ENCODE measurements at regions not wholly inside any gene's neighbourhood (a gene's known extent, or its start where the extent isn't known, plus 50 kb on each side); places are given as distances from the start of the nearest gene placed in this dataset.
"Not testable (repeated sequence)": the region's sequence is repeated elsewhere in the genome, so short reads cannot be mapped to it uniquely, and the experiment has no call there.

DNA sequence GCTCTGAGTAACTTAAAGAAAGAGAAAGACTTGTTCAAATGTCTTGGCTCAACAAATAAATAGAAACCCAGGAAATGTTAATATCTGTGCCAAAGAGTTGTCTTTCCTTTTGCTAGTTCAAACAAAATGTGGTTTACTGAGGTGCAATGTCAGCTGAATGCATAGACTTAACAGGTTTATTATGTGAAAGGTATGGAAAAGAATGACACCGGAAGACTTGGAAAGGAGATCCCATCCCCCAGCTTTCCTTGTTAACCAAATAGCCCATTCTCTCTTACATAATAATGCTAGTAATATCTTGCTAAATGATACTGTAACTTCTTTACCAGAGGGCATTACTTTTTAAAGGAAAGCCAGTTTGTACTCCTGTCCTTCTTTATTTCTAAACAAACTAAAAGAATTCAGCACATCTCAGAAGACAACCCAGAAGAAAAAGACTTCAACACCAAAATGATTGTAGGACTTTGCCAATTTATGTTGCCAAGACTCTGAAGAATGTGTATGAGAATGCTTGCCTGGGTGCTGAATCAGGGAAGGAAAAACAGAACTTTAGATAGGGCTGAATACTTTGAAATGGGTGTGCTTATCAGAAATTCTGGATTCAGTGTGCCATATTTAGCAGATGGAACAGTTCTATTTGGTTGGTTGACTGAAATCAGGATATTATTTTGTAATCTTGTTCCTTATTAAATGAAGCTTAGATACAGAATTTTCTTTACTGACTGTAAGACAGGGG lies 344.1 kb downstream of the TMEM38B start:
- DNase-seq (ENCODE audit: low read depth in 2 of 3, low spot score in 2 of 3) = no peak

DNA sequence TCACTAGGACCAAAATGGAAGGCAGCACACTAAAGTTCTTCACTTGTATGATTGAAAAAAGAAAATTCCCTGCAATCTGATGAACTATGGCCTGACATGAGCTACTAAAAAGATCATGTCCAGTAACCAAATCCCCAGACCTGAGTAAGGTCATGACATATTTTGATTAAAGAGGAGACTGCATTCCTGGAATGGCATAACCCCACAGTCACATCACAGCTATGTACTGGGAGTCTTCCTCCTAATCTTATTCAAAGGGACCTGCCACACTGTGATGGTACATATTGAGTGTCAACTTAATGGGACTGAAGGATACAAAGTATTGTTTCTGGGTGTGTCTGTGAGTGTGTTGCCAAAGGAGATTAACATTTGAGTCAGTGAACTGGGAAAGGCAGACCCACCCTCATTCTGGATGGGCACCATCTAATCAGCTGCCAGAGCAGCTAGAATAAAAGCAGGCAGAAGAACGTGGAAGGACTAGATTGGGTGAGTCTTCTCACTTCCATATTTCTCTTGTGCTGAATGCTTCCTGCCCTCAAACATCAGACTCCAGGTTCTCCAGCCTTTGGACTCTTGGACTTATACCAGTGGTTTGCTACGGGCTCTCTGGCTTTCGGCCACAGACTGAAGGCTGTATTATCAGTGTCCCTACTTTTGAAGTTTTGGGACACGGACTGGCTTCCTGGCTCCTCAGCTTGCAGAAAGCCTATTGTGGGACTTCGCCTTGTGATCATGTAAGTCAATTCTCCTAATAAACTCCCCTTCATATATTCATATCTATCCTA lies 345.0 kb downstream of the TMEM38B start:
- DNase-seq (ENCODE audit: low read depth in 2 of 3, low spot score in 2 of 3) = no peak

DNA sequence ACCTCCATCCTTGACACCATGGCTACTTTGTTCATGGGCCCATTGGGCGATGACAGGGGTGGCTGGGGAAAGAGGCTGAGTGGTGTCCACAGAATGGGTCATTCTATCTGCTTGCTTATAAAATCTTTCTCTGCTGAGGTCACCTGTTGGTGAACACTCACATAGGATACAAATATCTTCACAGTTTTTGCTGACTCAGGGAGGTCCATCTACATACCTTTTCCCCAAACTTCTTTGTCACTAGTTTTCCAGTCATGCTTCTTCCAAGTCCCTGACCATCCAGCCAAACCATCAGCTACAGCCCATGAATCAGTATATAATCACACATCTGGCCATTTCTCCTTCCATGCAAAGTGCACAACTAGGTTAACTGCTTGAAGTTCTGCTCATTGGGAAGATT lies 347.6 kb downstream of the TMEM38B start:
- not testable (repeated sequence) for DNase-seq (ENCODE audit: low read depth in 2 of 3, low spot score in 2 of 3)

DNA sequence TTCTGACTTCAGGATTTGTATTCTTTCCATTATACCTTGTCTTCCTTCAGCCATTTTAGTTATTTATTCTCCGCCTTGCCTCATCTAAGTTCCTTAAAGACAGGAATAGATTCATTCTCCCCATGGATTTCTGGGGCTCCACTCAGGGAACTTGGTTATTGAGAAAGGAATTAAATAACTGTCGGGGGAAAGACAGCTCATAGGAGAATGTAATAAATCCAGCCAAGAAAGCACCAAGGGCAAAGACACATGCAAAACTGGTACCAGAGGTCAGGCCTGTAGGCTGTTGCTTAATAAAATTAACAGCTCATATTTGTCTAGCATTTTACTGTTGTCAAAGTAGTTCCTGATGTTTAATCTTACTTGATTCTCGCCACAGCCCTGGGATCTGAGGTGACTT lies 357.2 kb downstream of the TMEM38B start:
- no peak for DNase-seq (ENCODE audit: low read depth in 2 of 3, low spot score in 2 of 3)

DNA sequence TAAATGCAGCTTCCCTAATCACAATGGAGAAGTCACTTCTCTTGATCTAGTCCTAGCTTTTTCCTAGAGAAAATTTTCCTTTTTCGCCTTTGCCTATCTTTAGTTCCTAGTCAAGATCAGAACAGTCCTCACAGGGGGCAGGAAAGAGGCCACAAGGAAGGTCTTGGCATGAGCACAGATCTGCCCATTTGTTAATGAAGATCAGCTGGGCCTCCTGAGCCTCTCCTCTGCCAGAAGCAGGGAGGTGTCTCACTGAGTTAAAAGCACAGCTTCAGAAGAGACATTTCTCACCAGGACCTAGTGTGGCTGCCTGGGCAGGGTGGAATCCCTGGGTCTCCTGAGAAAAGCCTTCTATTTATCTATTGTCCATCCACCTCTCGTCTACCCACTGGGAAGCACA lies 357.8 kb downstream of the TMEM38B start:
- DNase-seq (ENCODE audit: low read depth in 2 of 3, low spot score in 2 of 3) = no peak

DNA sequence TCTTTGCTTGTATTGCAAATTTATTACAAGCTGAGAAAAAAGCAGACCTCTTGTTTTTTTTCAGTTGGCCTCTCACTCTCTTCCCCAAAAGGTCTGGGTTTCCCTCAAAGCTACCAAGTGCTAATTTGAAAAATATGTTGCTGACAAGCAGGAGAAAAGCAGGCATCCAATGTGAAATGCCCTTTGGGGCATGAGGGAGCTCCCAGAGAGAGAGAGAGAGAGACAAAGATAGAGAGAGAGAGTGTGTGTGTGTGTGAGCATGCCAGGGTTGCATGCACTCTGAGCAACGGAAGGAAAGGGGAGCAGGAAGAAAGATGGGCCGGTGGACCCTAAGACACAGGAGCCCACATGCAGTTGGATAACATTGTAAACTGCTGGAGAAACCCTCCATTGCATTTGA lies 358.4 kb downstream of the TMEM38B start:
- DNase-seq (ENCODE audit: low read depth in 2 of 3, low spot score in 2 of 3) = no peak

DNA sequence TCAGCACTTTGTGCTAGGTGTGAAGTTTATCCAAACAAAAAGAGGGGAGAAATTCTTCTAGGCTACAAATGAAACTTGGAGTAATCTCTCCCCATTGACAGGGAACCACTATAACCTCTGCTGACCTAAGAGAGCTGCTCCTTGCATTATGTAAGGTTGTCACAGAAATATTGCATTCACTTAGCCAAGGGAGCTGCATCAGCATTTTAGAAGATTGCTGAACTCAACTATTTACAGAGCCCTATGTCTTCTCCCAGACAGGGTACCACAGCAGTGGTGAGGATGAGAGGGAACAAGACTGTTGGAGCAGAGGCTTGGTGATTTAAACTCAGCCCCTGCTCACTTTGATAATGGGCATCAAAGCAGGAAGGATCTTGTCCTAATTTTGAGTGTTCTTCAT lies 362.0 kb downstream of the TMEM38B start:
- no peak for DNase-seq (ENCODE audit: low read depth in 2 of 3, low spot score in 2 of 3)

DNA sequence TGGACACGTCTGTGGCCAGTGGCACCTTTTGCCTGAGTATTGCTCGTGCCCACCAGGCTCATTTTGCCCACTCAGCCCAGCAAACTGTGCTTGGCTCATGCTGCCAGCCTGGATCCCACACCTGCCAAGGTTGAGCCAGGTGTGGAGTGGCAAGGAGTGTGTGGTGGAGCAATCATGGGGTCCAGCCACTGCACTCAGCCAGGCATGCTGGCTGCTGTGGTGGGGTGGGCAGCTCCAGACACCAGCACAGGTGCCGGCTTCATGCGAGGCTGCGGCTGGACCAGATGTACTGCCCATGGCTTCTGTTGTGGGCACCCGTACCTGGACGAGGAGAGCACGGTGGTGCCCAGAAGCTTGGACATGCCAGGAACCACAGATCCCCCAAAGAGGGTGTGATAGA lies 364.1 kb downstream of the TMEM38B start:
- no peak for DNase-seq (ENCODE audit: low read depth in 2 of 3, low spot score in 2 of 3)

DNA sequence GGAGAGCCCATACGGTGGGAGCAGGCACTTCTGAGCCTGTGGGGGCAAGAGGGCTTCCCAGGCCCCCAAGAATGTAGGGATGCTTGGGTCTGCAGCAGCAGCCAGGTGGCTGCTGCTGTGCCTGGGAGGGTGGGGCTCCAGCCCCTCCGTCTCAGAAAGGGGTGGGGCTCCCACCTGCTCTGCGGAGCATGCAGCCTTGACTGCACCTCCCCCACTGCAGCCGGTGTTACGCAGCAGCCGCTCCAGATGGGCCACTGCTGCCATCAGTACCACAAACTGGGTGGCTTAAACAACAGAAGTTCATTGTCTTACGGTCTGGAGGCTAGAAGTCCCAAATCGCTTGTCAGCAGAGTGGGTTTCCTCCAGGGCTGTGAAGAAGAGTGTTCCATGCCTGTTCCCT lies 365.5 kb downstream of the TMEM38B start:
- no peak for DNase-seq (ENCODE audit: low read depth in 2 of 3, low spot score in 2 of 3)

DNA sequence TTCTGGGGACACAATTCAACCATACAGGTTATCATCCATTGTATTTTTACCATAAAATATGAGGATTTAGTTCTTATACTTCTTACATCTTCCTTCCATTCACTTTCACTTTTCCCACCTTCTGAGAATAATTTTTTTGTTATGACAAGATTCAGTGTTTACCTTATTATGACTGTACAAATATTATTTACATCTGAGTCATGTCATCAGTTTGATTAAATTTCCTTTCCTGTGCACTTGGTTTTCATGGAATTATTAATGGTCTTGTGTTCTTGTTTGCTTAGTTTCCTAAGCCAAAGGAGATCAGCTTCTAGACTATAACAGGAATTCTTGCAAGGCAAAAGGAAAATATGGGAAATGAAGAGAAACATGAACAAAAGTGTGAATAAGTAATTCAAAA lies 366.5 kb downstream of the TMEM38B start:
- no peak for DNase-seq (ENCODE audit: low read depth in 2 of 3, low spot score in 2 of 3)

DNA sequence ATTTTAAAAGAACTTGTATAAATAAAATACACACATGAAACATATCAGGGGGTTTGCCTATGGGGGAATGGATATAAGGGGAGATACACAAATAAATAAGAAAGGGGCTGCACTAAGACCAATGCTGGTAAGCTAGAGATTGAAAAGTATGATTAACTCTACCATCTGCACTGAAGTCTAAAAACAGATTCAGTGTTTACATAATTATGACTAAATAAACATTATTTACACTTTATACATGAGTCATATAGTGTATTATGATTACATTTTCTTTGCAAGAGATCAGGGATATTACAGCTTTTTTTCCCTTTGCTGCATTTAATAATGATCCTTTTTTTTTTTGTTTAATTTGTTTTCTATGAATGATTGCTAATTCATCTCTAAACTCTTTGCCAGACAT lies 367.9 kb downstream of the TMEM38B start:
- no peak for DNase-seq (ENCODE audit: low read depth in 2 of 3, low spot score in 2 of 3)

DNA sequence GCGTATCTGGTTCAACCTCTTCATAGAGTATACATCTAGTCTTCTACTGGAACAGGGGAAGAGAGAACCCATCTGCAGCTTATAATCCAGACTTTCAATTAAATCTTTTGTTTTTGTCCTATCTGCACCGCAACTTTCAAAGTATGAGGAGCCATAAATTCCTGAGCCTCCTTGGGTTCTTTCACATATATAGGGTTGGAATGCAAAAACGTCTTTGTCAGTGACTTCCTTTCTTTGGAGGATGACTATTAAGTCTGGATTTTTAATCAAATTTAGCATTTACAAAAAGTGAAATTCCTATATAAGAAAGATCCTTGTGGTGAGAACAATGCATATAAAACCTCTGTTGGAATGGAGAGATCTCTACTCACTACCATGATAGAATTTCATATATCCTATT lies 370.8 kb downstream of the TMEM38B start:
- DNase-seq (ENCODE audit: low read depth in 2 of 3, low spot score in 2 of 3) = no peak

DNA sequence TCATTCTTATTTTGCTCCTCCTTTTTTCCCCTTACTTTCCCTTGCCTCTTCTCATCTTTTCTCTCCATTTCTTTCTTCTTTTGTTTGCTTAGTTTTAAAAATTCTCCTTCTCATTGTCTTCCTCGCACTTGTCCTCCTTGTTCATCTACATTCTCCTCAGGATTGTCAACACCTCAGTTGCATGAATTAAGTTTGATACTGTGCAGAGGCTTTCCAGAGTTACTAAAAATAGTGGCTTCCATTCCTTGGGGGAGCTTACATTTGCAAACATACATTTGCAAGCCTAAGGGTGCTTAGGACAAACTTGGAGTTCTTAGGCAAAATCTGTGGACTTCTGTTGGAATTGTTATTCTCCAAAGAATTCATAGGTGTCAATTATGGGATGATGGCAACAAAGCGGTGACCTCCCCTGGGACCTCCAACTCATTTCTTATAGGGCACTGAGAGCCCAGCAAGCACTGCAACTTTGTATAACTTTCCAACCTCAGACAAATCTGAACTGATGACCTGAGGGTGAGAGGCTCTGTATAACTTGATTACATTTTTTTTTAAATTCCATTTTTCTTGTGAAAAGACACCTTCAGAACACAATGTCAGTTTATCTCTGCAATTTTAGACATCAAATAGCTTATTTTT lies 371.4 kb downstream of the TMEM38B start:
- DNase-seq (ENCODE audit: low read depth in 2 of 3, low spot score in 2 of 3) = no peak

DNA sequence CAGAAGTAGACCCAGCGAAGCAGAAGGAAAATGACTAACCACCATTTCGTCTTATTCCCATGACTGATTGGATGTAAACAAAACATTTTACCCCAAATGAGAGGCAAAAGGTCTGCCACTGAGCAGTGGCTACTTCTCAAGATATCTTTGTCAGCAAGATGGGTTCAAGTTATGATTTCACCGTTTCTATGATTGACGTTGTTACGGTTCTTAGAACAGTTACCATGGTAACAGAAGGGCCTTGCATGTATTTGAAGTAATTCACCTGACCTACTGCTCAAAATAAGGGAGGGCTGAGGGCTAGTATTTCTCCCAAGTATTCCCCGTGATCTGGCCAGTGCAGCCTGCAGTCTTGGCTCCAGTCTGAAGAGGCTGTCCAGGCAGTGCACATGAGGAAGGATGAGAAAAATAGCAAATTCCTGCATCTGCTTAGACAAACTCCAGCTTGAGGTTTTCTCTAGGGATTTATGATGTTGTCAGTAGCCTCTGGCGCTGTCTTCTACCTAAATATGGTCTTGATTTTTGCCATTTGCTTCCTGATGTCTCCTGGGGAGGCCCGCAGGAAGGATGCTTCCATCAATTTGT lies 372.7 kb downstream of the TMEM38B start:
- DNase-seq (ENCODE audit: low read depth in 2 of 3, low spot score in 2 of 3) = no peak

DNA sequence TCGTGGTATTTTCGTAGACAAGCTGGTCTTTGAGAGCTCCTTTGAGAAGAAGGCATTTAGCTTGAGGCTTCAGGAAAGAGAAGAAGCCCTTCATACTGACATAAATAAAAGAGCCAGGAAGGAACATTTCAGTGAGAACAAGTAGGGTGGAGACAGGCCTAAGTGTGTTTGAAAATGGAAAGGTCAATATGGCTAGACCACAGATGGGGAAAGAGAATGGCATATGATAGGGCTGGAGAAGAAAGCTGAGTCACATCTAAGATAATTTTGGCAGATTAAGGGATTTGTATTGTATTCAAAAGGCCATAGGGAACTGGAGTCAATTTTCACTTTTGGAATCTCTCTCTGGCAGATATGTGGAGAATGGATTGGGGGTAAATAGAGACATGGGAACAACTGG lies 374.9 kb downstream of the TMEM38B start:
- no peak for DNase-seq (ENCODE audit: low read depth in 2 of 3, low spot score in 2 of 3)

DNA sequence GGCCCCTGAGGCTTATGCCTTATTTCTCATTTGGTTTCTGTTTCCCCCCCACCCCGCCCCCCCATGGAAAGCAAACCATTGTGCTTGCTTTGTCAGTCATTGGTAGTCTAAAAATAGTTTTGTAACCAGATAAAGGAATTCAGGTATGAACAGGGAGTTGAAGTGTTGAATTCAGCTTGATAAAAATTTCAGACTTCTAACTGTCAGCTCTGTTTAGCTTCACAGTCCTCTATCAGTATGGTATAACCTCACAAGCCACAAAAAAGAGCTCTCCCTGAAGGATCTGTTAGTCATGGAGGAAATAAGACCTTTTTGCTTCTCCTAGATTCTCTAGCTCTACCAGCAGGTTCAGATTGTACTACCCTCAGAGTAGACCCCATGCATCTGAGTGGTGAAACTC lies 378.1 kb downstream of the TMEM38B start:
- DNase-seq (ENCODE audit: low read depth in 2 of 3, low spot score in 2 of 3) = no peak

DNA sequence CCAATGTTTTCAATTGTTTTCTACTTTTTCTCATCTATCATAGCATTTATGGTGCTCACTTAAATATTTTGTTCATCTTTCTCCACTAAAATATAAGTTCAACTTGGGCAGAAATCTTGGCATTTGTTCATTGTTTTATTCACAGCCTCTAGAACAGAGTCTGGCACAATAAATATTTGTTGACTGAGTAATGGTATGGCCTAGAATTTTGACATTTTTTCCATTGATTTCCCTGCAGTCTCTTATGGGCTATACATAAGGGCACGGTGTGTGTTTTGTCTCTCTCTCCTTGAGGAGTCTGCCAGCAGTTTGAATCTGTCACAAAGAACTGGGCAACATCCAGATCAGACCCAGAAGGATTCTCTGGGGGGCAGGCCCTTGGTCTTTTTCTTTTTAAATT lies 379.7 kb downstream of the TMEM38B start:
- DNase-seq (ENCODE audit: low read depth in 2 of 3, low spot score in 2 of 3) = no peak

DNA sequence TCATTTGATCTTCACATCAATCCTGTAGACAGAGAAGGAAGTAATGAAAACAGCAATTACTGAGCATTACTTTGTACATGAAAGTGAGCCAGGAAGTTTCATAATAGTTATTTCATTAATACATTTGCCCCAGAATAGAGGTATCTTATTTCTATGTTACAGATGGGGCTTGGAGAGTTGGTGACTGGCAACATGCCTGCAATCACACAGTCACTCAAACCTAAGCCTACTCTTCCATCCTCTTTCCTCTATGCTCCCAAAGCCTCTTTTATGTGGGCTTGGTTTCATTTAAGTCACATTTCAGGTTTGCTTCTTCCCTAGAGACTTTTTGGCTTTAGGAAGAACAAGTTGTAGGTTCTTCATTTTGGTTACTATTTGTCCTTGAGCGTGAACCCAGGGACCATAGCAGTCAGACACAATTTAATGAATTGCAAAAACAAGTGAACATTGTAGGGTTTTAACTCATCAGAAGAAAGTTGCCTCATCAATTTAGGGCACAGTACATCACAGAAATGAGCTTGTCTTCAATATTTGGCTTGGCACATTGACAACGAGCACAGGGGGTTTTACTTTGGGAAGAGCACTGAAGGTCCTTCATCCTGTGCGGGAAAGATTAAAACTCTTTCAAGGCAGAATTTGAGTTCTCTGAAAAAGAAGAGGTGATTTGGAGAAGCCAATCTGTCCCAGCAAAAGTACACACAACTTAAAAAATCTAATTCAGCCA lies 381.1 kb downstream of the TMEM38B start:
- DNase-seq (ENCODE audit: low read depth in 2 of 3, low spot score in 2 of 3) = no peak

DNA sequence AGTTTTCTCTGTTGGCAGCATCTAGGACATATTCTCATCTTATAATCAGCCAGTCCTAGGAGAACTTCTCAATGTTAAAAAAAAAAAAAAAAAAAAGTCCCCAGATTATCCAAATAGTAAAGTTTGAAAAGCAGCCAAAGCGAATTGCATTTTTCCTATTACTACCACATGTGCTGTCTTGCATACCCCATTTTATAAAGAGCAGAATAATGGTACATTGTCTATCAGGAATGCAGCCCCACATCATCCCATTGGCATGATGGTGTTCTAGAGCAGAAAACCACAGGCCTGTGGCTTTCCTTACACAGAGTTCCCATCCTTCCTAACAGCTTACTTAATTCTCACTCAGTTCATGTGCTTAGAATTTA lies 381.6 kb downstream of the TMEM38B start:
- no peak for DNase-seq (ENCODE audit: low read depth in 2 of 3, low spot score in 2 of 3)

DNA sequence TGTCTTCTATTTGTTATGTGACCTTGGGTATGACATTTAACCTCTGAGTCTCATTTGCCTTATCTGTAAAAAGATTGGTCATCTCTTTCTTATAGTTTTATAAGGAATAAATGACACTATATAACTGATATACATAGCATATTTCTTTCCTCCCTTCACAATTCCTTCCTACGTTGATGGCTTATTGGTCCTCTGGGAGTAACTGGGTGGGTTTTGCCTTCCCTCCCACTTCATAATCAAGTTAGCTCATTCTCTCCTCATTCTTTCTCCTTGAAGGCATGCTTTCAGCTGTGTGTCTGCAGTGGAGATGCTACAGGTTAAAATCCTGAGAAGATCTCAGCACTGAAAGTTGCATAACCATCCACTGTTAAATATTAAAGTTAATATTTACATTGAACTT lies 382.4 kb downstream of the TMEM38B start:
- DNase-seq (ENCODE audit: low read depth in 2 of 3, low spot score in 2 of 3) = no peak

DNA sequence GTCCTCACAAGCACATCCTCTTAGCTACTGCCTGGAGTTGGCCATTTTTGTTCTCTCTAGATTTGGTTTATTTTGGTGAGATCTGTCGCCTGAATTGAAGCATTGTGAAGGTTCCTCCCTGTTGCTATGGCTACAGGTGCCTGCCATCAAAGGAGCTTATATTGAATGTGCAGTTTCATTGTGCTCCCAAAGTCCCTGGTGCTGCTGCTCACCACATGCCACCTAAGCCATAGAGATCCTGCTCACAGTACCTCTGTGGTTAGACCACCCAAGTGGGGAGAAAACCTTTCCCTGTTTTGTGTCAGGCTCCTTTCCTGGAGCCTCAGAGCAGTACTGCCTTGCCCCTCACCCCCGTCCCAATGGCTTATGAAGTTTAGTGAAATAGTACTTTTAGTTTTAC lies 383.4 kb downstream of the TMEM38B start:
- no peak for DNase-seq (ENCODE audit: low read depth in 2 of 3, low spot score in 2 of 3)

Data from hematopoietic multipotent progenitor cell (in vitro differentiated cells).